NCI-H2081 treated with DMSO at 0.1 percent for 48 hours (cell line): ENCODE measurements at regions not wholly inside any gene's neighbourhood (a gene's known extent, or its start where the extent isn't known, plus 50 kb on each side); places are given as distances from the start of the nearest gene placed in this dataset.

Experiments used
- DNase-seq: peaks from one replicate; lab custom pipeline; 2025; lab: John Stamatoyannopoulos, UW

GRCh38 chr2:193566276-193566675, 1371.5 kb upstream of the TMEFF2 start:
- DNase-seq = no peak

GRCh38 chr2:193562031-193562430, 1367.3 kb upstream of the TMEFF2 start:
- no peak for DNase-seq

GRCh38 chr2:193561054-193561453, 1366.3 kb upstream of the TMEFF2 start:
- DNase-seq = no peak

GRCh38 chr2:193556766-193557470, 1362.2 kb upstream of the TMEFF2 start:
- no peak for DNase-seq

- no peak for DNase-seq
These were observed 1354.9 kb upstream of the TMEFF2 start for GRCh38 chr2:193549661-193550060.

GRCh38 chr2:193542762-193543161, 1348.0 kb upstream of the TMEFF2 start:
- DNase-seq = no peak

- DNase-seq = no peak
These were observed 1344.5 kb upstream of the TMEFF2 start for GRCh38 chr2:193539188-193539587.

GRCh38 chr2:193538061-193538460, 1343.3 kb upstream of the TMEFF2 start:
- no peak for DNase-seq

- DNase-seq = no peak
These were observed 1342.8 kb upstream of the TMEFF2 start for GRCh38 chr2:193537531-193537930.

GRCh38 chr2:193528458-193528857, 1333.7 kb upstream of the TMEFF2 start:
- DNase-seq = no peak

- DNase-seq = no peak
These were observed 1332.4 kb upstream of the TMEFF2 start for GRCh38 chr2:193527146-193527545.

- no peak for DNase-seq
These were observed 1328.9 kb upstream of the TMEFF2 start for GRCh38 chr2:193523662-193524061.

GRCh38 chr2:193521523-193521922, 1326.8 kb upstream of the TMEFF2 start:
- no peak for DNase-seq

GRCh38 chr2:193520709-193521458, 1326.2 kb upstream of the TMEFF2 start:
- DNase-seq = no peak

- DNase-seq = no peak
These were observed 1323.5 kb upstream of the TMEFF2 start for GRCh38 chr2:193518041-193518817.

GRCh38 chr2:193517615-193518014, 1322.9 kb upstream of the TMEFF2 start:
- DNase-seq = no peak

- no peak for DNase-seq
These were observed 1311.3 kb upstream of the TMEFF2 start for GRCh38 chr2:193506035-193506434.

- DNase-seq = no peak
These were observed 1310.9 kb upstream of the TMEFF2 start for GRCh38 chr2:193505620-193506019.

GRCh38 chr2:193502363-193503035, 1307.8 kb upstream of the TMEFF2 start:
- DNase-seq = no peak

- no peak for DNase-seq
These were observed 1302.1 kb upstream of the TMEFF2 start for GRCh38 chr2:193496786-193497185.

GRCh38 chr2:193482557-193482956, 1287.8 kb upstream of the TMEFF2 start:
- DNase-seq = no peak

GRCh38 chr2:193480187-193480586, 1285.5 kb upstream of the TMEFF2 start:
- DNase-seq = no peak
